ENCODE measurements at regions not wholly inside any gene's neighbourhood (a gene's known extent, or its start where the extent isn't known, plus 50 kb on each side); places are given as distances from the start of the nearest gene placed in this dataset.

DNA sequence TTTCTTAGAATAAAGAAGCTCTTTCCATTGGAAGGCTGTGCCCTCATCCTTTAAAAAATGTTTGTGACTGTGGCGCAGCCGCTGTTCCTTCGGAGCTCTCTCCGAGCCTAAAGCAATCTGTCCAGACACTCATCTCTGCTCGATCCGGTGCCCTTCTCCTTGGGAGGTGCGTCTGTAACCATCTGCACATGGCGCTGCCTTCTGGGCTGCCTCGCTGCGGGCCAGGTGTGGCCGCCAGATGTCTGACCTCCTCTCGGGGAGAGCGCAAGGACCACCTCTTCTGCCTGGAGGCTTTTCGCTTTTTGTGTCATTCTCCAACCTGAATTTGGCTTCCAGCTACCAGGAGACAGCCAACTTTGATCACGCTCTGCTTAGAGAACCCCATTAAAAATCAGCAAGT lies 153.4 kb upstream of the PTCH1 start:
- DNase-seq (ENCODE audit: low read depth), result no peak

DNA sequence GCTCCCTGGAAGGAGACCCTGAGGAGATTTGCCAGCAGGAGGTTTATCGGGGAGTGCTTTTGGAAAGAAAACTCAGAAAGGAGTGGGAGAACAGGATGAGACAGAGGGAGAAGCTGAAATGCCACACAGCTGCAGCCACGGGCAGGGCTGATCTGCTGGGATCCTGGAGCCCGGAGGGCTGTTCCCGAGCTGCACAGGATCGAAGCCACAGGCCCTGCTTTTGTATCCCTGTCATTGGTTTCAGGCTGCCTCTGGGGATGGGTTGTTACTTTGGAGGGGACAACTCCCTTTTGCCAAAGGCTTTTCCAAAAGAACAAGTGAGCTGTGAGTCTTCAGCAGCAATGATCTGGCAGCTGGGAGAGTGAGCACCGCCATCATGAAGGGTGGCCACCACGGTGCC lies 152.5 kb upstream of the PTCH1 start:
- DNase-seq (ENCODE audit: low read depth), result no peak

GRCh38 chr9:95667789-95668188 lies 151.0 kb upstream of the PTCH1 start:
- DNase-seq (ENCODE audit: low read depth), result no peak

DNA sequence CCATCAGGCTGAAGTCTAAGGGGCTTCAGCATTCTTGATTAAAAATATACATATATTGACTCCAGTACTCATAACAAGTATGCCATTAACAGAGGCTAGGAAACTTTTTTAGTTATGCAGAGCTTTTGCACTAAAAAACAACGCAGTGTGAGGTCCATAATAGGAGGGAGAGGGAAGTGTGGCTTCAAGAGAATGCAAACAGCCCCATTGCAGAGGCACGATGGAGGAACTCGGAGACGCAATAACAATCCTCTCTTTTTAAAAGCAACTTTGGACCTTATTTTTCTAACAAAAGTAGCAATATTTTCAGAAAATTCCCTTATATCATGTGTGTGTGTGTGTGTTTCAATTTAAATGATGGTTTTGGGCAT lies 150.0 kb upstream of the PTCH1 start:
- no peak for DNase-seq (ENCODE audit: low read depth)

- no peak for DNase-seq (ENCODE audit: low read depth)
Measured at GRCh38 chr9:95666096-95666784, 149.5 kb upstream of the PTCH1 start.

DNA sequence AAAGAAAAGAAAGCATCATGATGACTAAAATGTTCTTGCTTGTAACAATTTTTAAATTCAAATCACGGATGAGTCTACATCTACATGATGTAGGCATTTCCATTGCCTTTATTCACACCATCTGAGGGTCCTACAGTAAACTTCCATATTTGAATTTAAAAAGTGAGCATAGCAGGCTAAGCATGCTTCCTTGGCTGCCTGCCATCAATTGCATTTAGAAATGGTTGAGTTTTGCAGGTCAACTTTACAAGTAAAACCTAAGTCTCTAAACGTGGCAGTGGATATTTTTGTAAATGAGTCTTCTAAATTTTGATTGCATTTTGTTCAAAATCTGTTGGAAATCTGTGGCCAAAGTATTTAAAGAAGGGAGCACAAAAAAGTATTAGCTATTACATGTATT lies 136.5 kb upstream of the PTCH1 start:
- no peak for DNase-seq (ENCODE audit: low read depth)

GRCh38 chr9:95650720-95651119 lies 133.9 kb upstream of the PTCH1 start:
- DNase-seq (ENCODE audit: low read depth), result no peak

- DNase-seq (ENCODE audit: low read depth), result no peak
Measured at GRCh38 chr9:95649801-95650213, 133.0 kb upstream of the PTCH1 start.

DNA sequence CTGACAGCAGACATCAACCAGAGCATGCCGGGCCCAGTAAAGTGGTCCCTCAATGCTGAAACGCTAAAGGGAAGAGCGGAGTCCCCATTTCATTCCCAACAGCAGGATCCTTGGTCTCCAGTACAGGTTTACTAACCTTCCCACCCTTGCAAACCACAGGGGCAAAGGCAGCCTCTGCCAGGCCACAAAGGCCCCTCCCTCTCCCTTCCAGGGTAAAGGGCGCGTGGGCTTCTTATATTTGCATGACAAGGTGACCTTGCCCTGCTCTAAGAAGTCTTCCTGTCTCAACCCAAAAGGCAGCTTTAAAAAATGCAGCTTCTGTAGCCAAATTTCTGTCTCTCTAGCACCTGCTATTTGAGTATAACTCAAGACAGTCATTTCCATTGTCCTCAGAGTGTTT lies 131.5 kb upstream of the PTCH1 start:
- no peak for DNase-seq (ENCODE audit: low read depth)

DNA sequence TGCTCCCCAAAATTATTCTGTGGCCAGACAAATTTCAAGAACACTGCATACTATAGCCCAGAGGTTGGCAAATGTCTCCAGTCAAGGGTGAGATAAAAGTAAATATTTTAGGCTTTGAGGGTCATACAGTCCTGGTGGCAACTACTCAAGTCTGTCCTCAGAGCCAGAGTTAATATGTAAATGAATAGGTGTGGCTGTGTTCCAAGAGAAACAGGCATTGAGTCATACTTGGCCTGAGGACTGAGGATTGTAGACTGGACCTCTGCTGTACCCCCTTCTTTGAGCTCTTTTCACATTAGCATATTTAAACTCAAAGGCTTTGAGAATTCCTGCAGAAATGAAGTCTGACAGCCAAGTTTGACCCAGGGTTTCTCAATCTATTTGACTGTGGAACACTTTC lies 129.2 kb upstream of the PTCH1 start:
- DNase-seq (ENCODE audit: low read depth), result peak; percentile 33

DNA sequence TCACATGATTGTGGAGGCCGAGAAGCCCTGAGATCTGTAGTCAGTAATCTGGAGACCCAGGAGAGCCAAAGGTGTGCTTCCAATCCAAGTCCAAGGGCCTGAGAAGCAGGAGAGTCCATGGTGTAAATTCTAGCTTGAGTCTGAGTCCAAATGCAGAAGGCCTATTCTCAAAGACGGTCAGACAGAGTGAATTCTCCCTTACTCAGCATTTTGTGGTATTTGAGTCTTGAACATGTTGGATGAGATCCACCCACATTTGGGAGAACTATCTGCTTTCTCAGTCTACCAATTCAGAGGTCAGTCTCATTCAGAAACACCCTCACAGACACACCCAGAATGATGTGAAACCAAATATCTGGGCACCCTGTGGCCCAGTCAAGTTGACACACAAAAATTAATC lies 128.8 kb upstream of the PTCH1 start:
- no peak for DNase-seq (ENCODE audit: low read depth)

DNA sequence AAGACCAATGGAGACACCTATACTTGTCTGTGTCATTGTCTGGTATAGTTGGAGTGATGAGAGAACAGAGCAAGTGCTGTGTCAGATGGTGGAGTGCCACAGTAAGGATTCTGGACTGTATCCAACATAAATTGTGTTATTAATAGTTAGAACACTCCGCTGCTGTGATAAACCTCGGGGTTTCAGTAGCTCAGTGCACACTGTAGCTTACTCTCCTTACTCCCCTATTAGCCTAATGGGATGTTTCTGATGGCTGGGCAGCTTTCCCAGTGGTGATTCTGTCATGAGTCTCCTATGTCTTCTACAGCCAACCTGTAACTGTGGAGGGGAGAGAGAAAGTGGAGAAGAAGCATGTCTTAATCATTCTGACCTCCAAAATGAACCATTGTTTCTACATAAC lies 127.6 kb upstream of the PTCH1 start:
- DNase-seq (ENCODE audit: low read depth), result no peak

GRCh38 chr9:95643619-95644018 lies 126.8 kb upstream of the PTCH1 start:
- DNase-seq (ENCODE audit: low read depth), result no peak

GRCh38 chr9:95642189-95642588 lies 125.4 kb upstream of the PTCH1 start:
- DNase-seq (ENCODE audit: low read depth), result no peak

DNA sequence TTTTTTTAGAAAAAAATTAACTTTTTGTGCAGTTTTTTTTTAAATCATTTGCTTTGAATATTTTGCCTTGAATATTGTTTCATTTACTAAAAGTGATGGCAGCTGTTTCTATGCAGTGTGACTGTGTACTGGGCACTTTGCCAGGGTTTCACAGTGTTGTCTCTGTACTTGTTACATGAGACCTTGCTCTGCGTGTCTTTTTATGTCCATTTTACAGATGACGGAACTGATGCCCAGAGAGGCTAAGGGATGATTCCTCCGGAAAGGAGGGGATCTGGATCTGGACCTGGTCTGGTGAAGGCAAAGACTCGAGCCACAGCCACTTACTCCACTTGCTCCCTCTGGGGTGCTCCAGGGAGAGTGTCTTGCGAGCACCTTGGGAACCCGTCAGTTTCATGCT lies 124.8 kb upstream of the PTCH1 start:
- no peak for DNase-seq (ENCODE audit: low read depth)

DNA sequence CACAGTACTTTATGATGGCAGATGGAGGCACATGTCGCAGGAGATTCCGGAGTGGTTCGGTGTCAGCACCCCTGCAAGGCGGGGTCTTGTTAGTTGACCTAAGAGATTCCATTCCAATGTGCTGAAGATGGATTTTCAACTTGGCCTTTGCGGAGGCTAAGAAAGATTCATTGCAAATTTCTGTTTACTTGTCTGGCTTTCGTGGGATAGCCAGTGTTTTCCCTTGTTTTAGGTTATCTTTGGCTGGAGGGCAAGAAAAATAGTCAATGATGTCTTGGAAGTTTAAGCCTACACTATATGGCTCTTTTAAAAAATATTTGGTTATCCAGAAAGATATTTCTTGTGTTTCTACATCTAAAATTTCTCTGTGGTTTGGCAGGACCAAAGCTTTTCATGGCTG lies 123.6 kb upstream of the PTCH1 start:
- no peak for DNase-seq (ENCODE audit: low read depth)

GRCh38 chr9:95635986-95636671 lies 119.4 kb upstream of the PTCH1 start:
- DNase-seq (ENCODE audit: low read depth), result no peak

DNA sequence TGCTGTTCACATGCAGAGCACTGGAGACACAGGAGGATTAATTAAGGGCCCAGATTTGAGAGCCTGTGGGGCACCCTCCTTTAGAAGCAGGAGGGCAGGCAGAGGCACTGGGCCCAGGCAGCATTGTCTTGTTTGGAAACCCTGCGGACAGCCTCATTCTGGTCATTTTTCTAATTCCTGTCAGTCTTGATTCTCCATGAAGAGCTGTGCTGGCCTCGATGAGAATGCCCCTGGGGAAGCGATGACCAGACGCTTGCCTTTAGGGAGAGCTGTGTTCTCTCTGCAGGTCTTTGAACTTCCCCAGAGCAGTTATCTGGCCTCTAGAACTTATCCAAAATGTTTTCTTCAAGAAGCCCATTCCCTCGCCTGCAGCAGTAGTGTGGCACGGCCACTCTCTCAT lies 117.8 kb upstream of the PTCH1 start:
- no peak for DNase-seq (ENCODE audit: low read depth)

DNA sequence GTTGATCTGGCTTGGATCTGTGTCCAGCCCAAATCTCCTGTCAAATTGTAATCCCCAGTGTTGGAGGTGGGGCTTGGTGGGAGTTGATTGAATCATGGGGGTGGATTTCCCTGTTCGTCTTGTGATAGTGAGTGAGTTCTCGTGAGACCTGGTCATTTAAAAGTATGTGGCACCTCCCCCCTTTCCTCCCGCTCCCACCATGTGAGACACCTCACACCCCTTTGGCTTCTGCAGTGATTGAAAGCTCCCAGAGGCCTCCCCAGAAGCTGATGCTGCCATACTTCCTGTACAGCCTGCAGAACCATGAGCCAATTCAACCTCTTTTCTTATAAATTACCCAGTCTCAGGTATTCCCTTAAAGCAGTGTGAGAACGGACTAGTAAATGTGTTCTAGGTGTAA lies 117.3 kb upstream of the PTCH1 start:
- DNase-seq (ENCODE audit: low read depth), result no peak

GRCh38 chr9:95629585-95629984 lies 112.8 kb upstream of the PTCH1 start:
- no peak for DNase-seq (ENCODE audit: low read depth)

DNA sequence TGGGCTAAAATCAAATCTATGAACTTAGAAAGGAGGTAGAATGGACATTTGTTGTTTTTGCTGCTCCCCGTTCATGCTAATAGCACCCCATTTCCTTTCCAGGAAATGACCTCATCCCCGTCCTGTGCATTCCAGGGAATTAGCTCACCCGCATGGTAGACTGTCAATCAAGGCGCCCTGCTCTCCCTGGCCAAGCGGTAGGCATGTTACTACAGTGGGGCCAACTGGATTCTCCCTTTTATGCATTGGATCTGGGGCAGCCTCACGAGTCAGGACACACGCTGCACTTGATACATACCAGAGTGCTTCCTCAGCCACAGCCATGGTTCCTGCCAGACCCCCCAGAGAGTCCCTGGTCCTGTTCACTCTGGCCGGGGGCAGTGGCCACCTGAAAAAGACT lies 111.0 kb upstream of the PTCH1 start:
- DNase-seq (ENCODE audit: low read depth), result peak; percentile 60

DNA sequence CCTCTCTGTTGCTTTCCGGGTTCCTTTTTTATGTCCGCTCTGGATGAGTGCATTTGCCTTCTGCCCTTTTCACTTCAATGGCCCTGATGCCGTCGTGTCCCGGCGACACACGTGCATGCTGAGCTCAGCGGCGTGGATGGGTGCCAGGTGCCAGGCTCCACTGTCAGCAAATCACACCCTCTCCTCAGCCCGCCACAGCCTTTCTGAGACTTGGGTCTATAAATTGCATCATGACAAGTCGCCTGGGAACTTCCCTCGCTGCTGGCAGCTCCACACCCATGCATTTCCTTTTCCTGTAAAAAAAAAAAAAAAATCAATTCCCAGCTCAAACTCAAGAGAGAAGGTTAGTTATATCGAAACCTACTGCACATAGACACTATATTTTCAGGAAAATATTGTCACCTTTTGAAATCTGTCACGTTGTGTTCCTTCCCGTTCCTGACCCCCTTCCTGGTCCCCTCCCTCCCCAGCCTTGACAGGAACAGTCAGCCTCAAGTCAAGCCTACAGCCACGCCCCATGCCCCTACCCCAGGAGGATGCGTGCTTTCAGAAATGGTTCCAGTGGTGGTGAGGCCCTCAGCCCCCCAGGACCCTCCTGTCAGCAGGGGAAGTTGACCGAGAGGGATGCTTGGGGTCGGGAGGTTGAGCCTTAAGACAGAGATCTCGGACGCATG lies 110.3 kb upstream of the PTCH1 start:
- DNase-seq (ENCODE audit: low read depth), result peak; percentile 30

GRCh38 chr9:95626341-95626740 lies 109.6 kb upstream of the PTCH1 start:
- DNase-seq (ENCODE audit: low read depth), result no peak

DNA sequence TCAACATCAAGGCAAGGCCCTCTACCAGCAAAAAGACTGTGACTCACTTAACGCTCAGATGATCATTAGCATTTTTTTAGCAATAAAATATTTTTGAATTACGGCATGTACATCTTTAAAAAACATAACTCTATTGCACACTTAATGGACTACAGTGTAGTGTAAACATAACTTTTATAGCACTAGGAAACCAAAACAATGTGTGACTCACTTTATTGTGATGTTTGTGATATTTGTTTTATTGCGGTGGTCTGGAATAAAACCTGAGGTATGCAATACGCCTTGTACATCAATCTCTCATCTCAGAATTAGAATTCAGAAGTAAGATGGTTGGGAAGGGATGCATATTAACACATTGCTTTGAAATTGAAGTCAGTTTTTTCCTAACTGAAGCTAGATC lies 106.9 kb upstream of the PTCH1 start:
- peak; percentile 22 for DNase-seq (ENCODE audit: low read depth)

All from ELR (cell line).